Esophagus muscularis mucosa (tissue), 4 donors: ENCODE measurements at regions not wholly inside any gene's neighbourhood (a gene's known extent, or its start where the extent isn't known, plus 50 kb on each side); places are given as distances from the start of the nearest gene placed in this dataset.

ENCODE experiments used
- DNase-seq: peaks from one replicate; pipeline ENCODE4 v3.0.0-alpha.2; 2017; ENCODE audit errors: extremely low spot score
- H3K27ac ChIP-seq, 4 donors: fragments of 200-600 bp; sonication (generic); replicated peaks in 1 of 4; 1 replicate in 3 of 4; 2 replicates in 1 of 4; pipeline ENCODE4 v1.5.1; 2016 to 2019; ENCODE audit warnings: mild to moderate bottlenecking in 1 of 4
- H3K27me3 ChIP-seq, 4 donors: fragments of 200-600 bp; sonication (generic); one replicate each; pipeline versions ENCODE4 v1.5.1 to v1.6.0; 2016 to 2019
- H3K36me3 ChIP-seq, 4 donors: fragments of 200-600 bp; sonication (generic); one replicate each; pipeline ENCODE4 v1.5.1; 2016 to 2019
- H3K4me1 ChIP-seq, 4 donors: fragments of 200-600 bp; sonication (generic); one replicate each; pipeline ENCODE4 v1.5.1; 2016 to 2019
- H3K4me3 ChIP-seq, 4 donors: fragments of 200-600 bp; sonication (generic); 1 replicate in 2 of 4; 2 replicates in 2 of 4; pipeline ENCODE4 v1.5.1; 2016 to 2019; ENCODE audit warnings: mild to moderate bottlenecking in 4 of 4, moderate library complexity in 1 of 4
- H3K9me3 ChIP-seq, 4 donors: fragments of 200-600 bp; sonication (generic); 1 replicate in 3 of 4; 2 replicates in 1 of 4; pipeline ENCODE4 v1.5.1; 2016 to 2019
- EP300 ChIP-seq: sonication (generic); formaldehyde crosslinking; IDR thresholded peaks from one replicate; pipeline ENCODE4 v1.6.1; 2017; ENCODE audit warnings: antibody characterized with exemption
- POLR2A ChIP-seq: fragments of 450-650 bp; IDR thresholded peaks from one replicate; pipeline ENCODE4 v1.6.1; 2017; ENCODE audit warnings: antibody characterized with exemption, moderate library complexity, mild to moderate bottlenecking, low read depth
- POLR2AphosphoS5 ChIP-seq, 2 donors: sonication (generic); formaldehyde crosslinking; IDR thresholded peaks; one replicate each; pipeline ENCODE4 v1.6.1; 2017; ENCODE audit warnings: antibody characterized with exemption in 2 of 2
- WGBS: methylation state at CpG from one replicate; pipeline ENCODE4 v1.1.5; 2018; 5-methylcytosine and 5-hydroxymethylcytosine counted together
- intact Hi-C: fragments of 100-400 bp; cut with DNase I; formaldehyde crosslinking; loops from one replicate; pipeline ENCODE4 v1.15.1; 2023
- TF ChIP-seq, protein P1 (sequence below), 3 experiments: fragments of 200-600 bp in 2 of 3; fragments of 450-650 bp in 1 of 3; sonication (generic) in 2 of 3; IDR thresholded peaks; one replicate each; pipeline ENCODE4 v1.5.1; 2017 to 2019; ENCODE audit warnings: antibody characterized with exemption in 3 of 3, mild to moderate bottlenecking in 2 of 3, moderate library complexity in 1 of 3

- no peaks in the 10 kb centered on the region for H3K9me3 ChIP-seq
- no peak overlapping the region for H3K27ac ChIP-seq
- TF ChIP-seq POLR2AphosphoS5 (IDR thresholded peaks at IDR 0.05) (no peak), EP300 (no peak), POLR2A (no peak)
- TF ChIP-seq, protein P1, sequence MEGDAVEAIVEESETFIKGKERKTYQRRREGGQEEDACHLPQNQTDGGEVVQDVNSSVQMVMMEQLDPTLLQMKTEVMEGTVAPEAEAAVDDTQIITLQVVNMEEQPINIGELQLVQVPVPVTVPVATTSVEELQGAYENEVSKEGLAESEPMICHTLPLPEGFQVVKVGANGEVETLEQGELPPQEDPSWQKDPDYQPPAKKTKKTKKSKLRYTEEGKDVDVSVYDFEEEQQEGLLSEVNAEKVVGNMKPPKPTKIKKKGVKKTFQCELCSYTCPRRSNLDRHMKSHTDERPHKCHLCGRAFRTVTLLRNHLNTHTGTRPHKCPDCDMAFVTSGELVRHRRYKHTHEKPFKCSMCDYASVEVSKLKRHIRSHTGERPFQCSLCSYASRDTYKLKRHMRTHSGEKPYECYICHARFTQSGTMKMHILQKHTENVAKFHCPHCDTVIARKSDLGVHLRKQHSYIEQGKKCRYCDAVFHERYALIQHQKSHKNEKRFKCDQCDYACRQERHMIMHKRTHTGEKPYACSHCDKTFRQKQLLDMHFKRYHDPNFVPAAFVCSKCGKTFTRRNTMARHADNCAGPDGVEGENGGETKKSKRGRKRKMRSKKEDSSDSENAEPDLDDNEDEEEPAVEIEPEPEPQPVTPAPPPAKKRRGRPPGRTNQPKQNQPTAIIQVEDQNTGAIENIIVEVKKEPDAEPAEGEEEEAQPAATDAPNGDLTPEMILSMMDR (IDR thresholded peaks at IDR 0.05) = no peak
- no peaks in the 10 kb centered on the region for H3K4me1 ChIP-seq
- H3K36me3 ChIP-seq = no peaks in the 10 kb centered on the region
- H3K27me3 ChIP-seq = no peaks in the 10 kb centered on the region
- DNase-seq = no peak
- intact Hi-C loops = no loop called here
- H3K4me3 ChIP-seq = no peak overlapping the region
These were observed 772.0 kb downstream of the TECRL start for GRCh38 chr4:63637270-63637669.

- intact Hi-C loops = no loop called here
- Histone ChIP-seq H3K27me3 (no peaks in the 10 kb centered on the region), H3K27ac (no peak overlapping the region), H3K4me3 (no peak overlapping the region), H3K36me3 (no peaks in the 10 kb centered on the region), H3K4me1 (no peaks in the 10 kb centered on the region), H3K9me3 (no peaks in the 10 kb centered on the region)
- DNase-seq = no peak
- 89% methylated on average over 2 of the region's 2 CpGs for WGBS
- TF ChIP-seq EP300 = no peak
- TF ChIP-seq, protein P1 (IDR thresholded peaks at IDR 0.05) = no peak
- TF ChIP-seq POLR2A = no peak
- no peak for TF ChIP-seq POLR2AphosphoS5 (IDR thresholded peaks at IDR 0.05)
These were observed 776.4 kb downstream of the TECRL start for GRCh38 chr4:63632858-63633257.

GRCh38 chr4:63620271-63620670, 789.0 kb downstream of the TECRL start:
- 33% methylated on average over 2 of the region's 2 CpGs for WGBS
- H3K27ac ChIP-seq = no peak overlapping the region
- no peak for TF ChIP-seq POLR2A
- TF ChIP-seq EP300 = no peak
- no peak overlapping the region for H3K4me3 ChIP-seq
- intact Hi-C loops = no loop called here
- no peaks in the 10 kb centered on the region for H3K36me3 ChIP-seq
- no peaks in the 10 kb centered on the region for H3K4me1 ChIP-seq
- no peaks in the 10 kb centered on the region for H3K27me3 ChIP-seq
- DNase-seq = no peak
- no peaks in the 10 kb centered on the region for H3K9me3 ChIP-seq

DNA sequence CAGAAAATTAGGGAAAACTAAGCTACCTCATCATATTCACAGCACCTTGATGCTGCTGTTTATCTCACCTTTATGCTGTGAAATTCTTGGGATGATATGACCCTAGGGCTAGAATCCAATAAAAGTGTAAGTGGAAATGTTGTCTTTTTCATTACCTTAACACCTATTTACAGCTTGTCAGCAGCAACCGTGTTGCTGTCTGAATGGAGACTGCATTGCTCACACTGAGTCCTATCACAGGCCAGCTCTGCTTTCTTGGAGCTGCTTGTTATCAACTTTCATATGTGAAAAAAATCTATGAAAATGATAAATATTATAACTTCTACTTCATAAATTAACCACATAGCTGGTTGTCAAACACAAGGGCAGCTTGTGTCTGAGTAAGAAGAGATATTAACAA, 789.5 kb downstream of the TECRL start:
- H3K36me3 ChIP-seq = no peaks in the 10 kb centered on the region
- WGBS = 47% methylated on average over 1 of the region's 1 CpG
- no peaks in the 10 kb centered on the region for H3K9me3 ChIP-seq
- H3K4me1 ChIP-seq = no peaks in the 10 kb centered on the region
- intact Hi-C loops = no loop called here
- DNase-seq = no peak
- no peak overlapping the region for H3K4me3 ChIP-seq
- no peak for TF ChIP-seq POLR2AphosphoS5 (IDR thresholded peaks at IDR 0.05)
- TF ChIP-seq, protein P1 (IDR thresholded peaks at IDR 0.05) = no peak
- TF ChIP-seq EP300 = no peak
- TF ChIP-seq POLR2A = no peak
- no peaks in the 10 kb centered on the region for H3K27me3 ChIP-seq
- no peak overlapping the region for H3K27ac ChIP-seq

GRCh38 chr4:63618883-63619718, 790.1 kb downstream of the TECRL start:
- 33% methylated on average over 6 of the region's 6 CpGs for WGBS
- no peak for TF ChIP-seq POLR2A
- TF ChIP-seq EP300 = no peak
- TF ChIP-seq POLR2AphosphoS5 (IDR thresholded peaks at IDR 0.05) = no peak
- TF ChIP-seq, protein P1 (IDR thresholded peaks at IDR 0.05) = no peak
- Histone ChIP-seq H3K36me3 (no peaks in the 10 kb centered on the region), H3K27ac (no peak overlapping the region), H3K4me1 (no peaks in the 10 kb centered on the region), H3K4me3 (no peak overlapping the region), H3K27me3 (no peaks in the 10 kb centered on the region), H3K9me3 (no peaks in the 10 kb centered on the region)
- intact Hi-C loops = no loop called here
- no peak for DNase-seq
